M059J (cell line): ENCODE measurements at regions not wholly inside any gene's neighbourhood (a gene's known extent, or its start where the extent isn't known, plus 50 kb on each side); places are given as distances from the start of the nearest gene placed in this dataset.

Experiments
- DNase-seq: peaks from one replicate; pipeline ENCODE4 v3.0.0-alpha.2; 2012; ENCODE audit warnings: low read depth

GRCh38 chr5:160175438-160176218 lies 53.7 kb upstream of the FABP6 start:
- peak; percentile 82 for DNase-seq

DNA sequence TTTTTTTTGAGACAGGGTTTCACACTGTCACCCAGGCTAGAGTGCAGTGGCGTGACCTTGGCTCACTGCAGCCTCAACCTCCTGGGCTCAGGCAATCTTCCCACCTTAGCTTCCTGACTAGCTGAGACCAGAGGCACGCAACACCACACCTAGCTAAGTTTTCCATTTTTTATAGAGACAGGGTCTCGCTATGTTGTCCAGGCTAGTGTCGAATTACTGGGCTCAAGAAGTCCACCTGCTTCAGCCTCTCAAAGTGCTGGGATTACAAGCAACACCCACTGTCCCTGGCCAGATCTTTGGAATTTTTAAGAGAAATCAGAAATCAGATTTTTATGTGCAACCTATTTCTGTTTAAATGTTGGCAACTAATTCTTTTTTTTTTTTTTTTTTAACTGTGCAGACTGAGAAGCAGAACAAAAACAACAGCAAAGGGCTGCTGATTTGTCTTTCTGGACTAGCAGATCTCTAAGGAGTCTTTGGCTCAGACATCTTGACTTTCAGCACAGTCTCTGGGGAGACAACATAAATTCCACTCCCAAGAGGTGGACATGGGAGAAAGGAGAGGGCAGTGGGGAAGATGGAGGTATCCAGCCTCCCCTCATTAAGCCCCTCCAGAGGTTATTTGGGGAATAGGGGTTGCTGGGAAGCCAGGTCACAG lies 54.4 kb upstream of the FABP6 start:
- DNase-seq = peak; percentile 11

DNA sequence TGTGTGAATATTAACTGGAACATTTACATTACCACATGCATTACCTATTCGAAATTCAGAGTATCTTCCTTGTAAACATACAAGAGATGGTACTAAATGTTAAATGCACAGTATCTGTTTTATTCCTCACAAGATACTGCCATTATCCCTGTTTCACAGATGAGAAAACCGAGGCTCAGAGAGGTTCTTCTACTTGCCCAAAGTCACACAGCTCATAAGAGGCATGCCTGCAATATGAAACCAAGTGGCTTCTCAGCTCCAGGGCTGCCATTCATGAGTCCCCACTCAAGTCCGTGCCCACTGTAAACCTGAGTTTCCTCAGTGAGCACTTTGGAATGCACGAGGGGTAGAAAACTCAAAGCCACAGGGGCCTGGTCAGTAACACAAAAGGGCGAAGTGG lies 55.0 kb upstream of the FABP6 start:
- no peak for DNase-seq

DNA sequence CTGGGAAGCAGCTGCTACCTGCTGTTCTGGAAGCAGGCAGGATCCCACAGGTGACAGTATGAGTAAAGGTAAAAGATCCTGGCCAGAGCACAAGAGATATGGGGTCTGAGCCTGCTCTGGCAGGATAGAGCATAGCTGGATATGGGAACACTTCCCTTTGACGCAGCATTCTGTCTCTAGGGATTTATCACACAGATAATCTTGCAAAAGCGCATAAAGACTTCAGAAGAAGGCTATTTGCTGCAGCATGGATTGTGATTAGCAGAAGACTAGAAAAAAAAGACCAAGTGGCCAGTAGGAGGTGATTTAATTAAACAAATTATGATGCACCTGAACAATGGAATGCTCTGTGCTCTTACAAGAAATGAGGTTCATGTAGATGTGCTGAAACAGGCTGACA lies 52.4 kb upstream of the PWWP2A start:
- no peak for DNase-seq

GRCh38 chr5:160169326-160169725 lies 50.1 kb upstream of the PWWP2A start:
- peak; percentile 85 for DNase-seq
